OCI-LY7 (cell line): ENCODE measurements at regions not wholly inside any gene's neighbourhood (a gene's known extent, or its start where the extent isn't known, plus 50 kb on each side); places are given as distances from the start of the nearest gene placed in this dataset.

Source experiments
- BruUV-seq: library from RNA; stranded (reverse); fragments of 400-500 nt; replicated peaks from 2 replicates; lab custom pipeline; 2021; lab: Mats Ljungman, UMichigan
- CTCF ChIA-PET: fragments of 300-600 bp; sonication (Branson Sonifier 250); formaldehyde crosslinking; loops from one replicate; lab custom pipeline; 2022; ENCODE audit warnings: antibody characterized with exemption; ENCODE audit not compliant: unreplicated experiment; lab: Charles Lee
- POLR2A ChIA-PET: fragments of 300-600 bp; sonication (Branson Sonifier 250); formaldehyde crosslinking; loops from one replicate; lab custom pipeline; 2022; ENCODE audit warnings: antibody characterized with exemption; lab: Charles Lee
- DNase-seq: peaks from one replicate; pipeline ENCODE4 v3.0.0-alpha.2; 2015; ENCODE audit warnings: low spot score
- H2AFZ ChIP-seq: fragments of 200-600 bp; sonication (generic), shearing (Covaris generic); 2 replicates; pipeline ENCODE4 v1.6.1; 2014; ENCODE audit warnings: mild to moderate bottlenecking, antibody characterized with exemption, low read length, moderate library complexity
- H3K27ac ChIP-seq: fragments of 200-600 bp; sonication (generic); 2 replicates; pipeline ENCODE4 v1.5.1; 2014; ENCODE audit warnings: mixed run types, low read depth, mild to moderate bottlenecking, moderate library complexity, low read length, inconsistent platforms; ENCODE audit not compliant: poor library complexity, severe bottlenecking
- H3K36me3 ChIP-seq: fragments of 200-600 bp; sonication (generic); 2 replicates; pipeline ENCODE4 v1.6.1; 2014; ENCODE audit warnings: mild to moderate bottlenecking, antibody characterized with exemption, low read length, moderate library complexity, mixed read lengths; ENCODE audit not compliant: insufficient read depth
- H3K4me1 ChIP-seq: fragments of 200-600 bp; sonication (generic); 2 replicates; pipeline ENCODE4 v1.5.1; 2014; ENCODE audit warnings: mild to moderate bottlenecking, low read length; ENCODE audit not compliant: insufficient read depth, poor library complexity, severe bottlenecking
- H3K4me2 ChIP-seq: fragments of 200-600 bp; sonication (generic); 2 replicates; pipeline ENCODE4 v1.6.1; 2014; ENCODE audit warnings: mild to moderate bottlenecking, low read length
- H3K4me3 ChIP-seq: fragments of 200-600 bp; sonication (generic); 2 replicates; pipeline ENCODE4 v1.5.1; 2014; ENCODE audit warnings: mild to moderate bottlenecking, low read depth, low read length; ENCODE audit not compliant: poor library complexity, severe bottlenecking
- H3K79me2 ChIP-seq: fragments of 200-600 bp; sonication (generic); 2 replicates; pipeline ENCODE4 v1.6.1; 2016; ENCODE audit warnings: low read depth, mild to moderate bottlenecking, low read length, moderate library complexity, mixed read lengths; ENCODE audit not compliant: insufficient read depth
- H3K9me2 ChIP-seq: fragments of 200-600 bp; sonication (generic); 2 replicates; pipeline ENCODE4 v1.6.1; 2016; ENCODE audit warnings: mild to moderate bottlenecking, low read length, mixed read lengths; ENCODE audit not compliant: insufficient read depth
- H3K9me3 ChIP-seq: fragments of 200-600 bp; sonication (generic); 2 replicates; pipeline ENCODE4 v1.6.1; 2014; ENCODE audit warnings: mild to moderate bottlenecking, mixed run types, low read length, mixed read lengths
- H4K20me1 ChIP-seq: fragments of 200-600 bp; sonication (generic); 2 replicates; pipeline ENCODE4 v1.6.1; 2014; ENCODE audit warnings: mild to moderate bottlenecking, antibody characterized with exemption, low read length, moderate library complexity, mixed read lengths; ENCODE audit not compliant: insufficient read depth
- CTCF ChIP-seq: fragments of 200-600 bp; sonication (generic); conservative IDR thresholded peaks from 2 replicates; pipeline ENCODE4 v1.5.1; 2014; ENCODE audit warnings: mild to moderate bottlenecking, antibody characterized with exemption, low read length, moderate library complexity, mixed read lengths
- EZH2phosphoT487 ChIP-seq: fragments of 200-600 bp; sonication (generic); IDR thresholded peaks from 2 replicates; pipeline ENCODE4 v1.6.1; 2018; ENCODE audit warnings: low read depth, borderline replicate concordance, mild to moderate bottlenecking, mixed run types, antibody characterized with exemption, low read length, moderate library complexity, mixed read lengths
- intact Hi-C: fragments of 100-400 bp; cut with micrococcal nuclease; formaldehyde crosslinking; loops from one replicate; pipeline ENCODE4 v1.10.0; 2022; ENCODE audit not compliant: unreplicated experiment

GRCh38 chrY:8729971-8730370 is 607.3 kb upstream of the TSPY4 start:
- POLR2A ChIA-PET, result no interaction called here
- CTCF ChIA-PET, result no interaction called here
- no peak overlapping the region for H3K4me3 ChIP-seq

GRCh38 chrY:8741343-8742069 is 595.8 kb upstream of the TSPY4 start:
- Histone ChIP-seq H4K20me1 (no peaks in the 10 kb centered on the region), H3K4me1 (no peaks in the 10 kb centered on the region), H2AFZ (no peak overlapping the region), H3K27ac (no peak overlapping the region), H3K4me2 (no peak overlapping the region), H3K9me3 (no peaks in the 10 kb centered on the region), H3K9me2 (no peaks in the 10 kb centered on the region), H3K4me3 (no peak overlapping the region), H3K36me3 (no peaks in the 10 kb centered on the region), H3K79me2 (no peaks in the 10 kb centered on the region)
- ChIA-PET CTCF (no interaction called here), POLR2A (no interaction called here)
- intact Hi-C loops, result no loop called here
- BruUV-seq, result no TSS peak
- DNase-seq, result no peak
- no peak for TF ChIP-seq CTCF
- no peak for TF ChIP-seq EZH2phosphoT487

More at GRCh38 chrY:8729971-8730370, 607.3 kb upstream of the TSPY4 start:
- H3K9me3 ChIP-seq, result no peaks in the 10 kb centered on the region
- BruUV-seq, result no TSS peak
- H3K79me2 ChIP-seq, result no peaks in the 10 kb centered on the region
- no peaks in the 10 kb centered on the region for H3K4me1 ChIP-seq
- no peak for DNase-seq
- intact Hi-C loops, result no loop called here
- H4K20me1 ChIP-seq, result no peaks in the 10 kb centered on the region
- H3K9me2 ChIP-seq, result no peaks in the 10 kb centered on the region
- no peak for TF ChIP-seq CTCF
- no peak for TF ChIP-seq EZH2phosphoT487
- H3K27ac ChIP-seq, result no peak overlapping the region
- H2AFZ ChIP-seq, result no peak overlapping the region
- no peak overlapping the region for H3K4me2 ChIP-seq
- H3K36me3 ChIP-seq, result no peaks in the 10 kb centered on the region

- TF ChIP-seq CTCF (no peak), EZH2phosphoT487 (no peak)
- H3K27ac ChIP-seq, result no peak overlapping the region
- intact Hi-C loops, result no loop called here
- no peak overlapping the region for H3K4me3 ChIP-seq
- H3K9me3 ChIP-seq, result no peaks in the 10 kb centered on the region
- DNase-seq, result no peak
- H3K9me2 ChIP-seq, result no peaks in the 10 kb centered on the region
- H4K20me1 ChIP-seq, result no peaks in the 10 kb centered on the region
- no peaks in the 10 kb centered on the region for H3K4me1 ChIP-seq
- no peak overlapping the region for H3K4me2 ChIP-seq
- H3K36me3 ChIP-seq, result no peaks in the 10 kb centered on the region
- POLR2A ChIA-PET, result no interaction called here
- CTCF ChIA-PET, result no interaction called here
- no peaks in the 10 kb centered on the region for H3K79me2 ChIP-seq
- H2AFZ ChIP-seq, result no peak overlapping the region
- BruUV-seq, result no TSS peak
These were observed 573.1 kb upstream of the TSPY4 start for GRCh38 chrY:8764184-8764583.
